Suprapubic skin (tissue), 4 donors: ENCODE measurements at regions not wholly inside any gene's neighbourhood (a gene's known extent, or its start where the extent isn't known, plus 50 kb on each side); places are given as distances from the start of the nearest gene placed in this dataset.
A peak's percentile ranks its signal among the peaks of the same experiment; 100 is the strongest.
"Not testable (repeated sequence)": the region's sequence is repeated elsewhere in the genome, so short reads cannot be mapped to it uniquely, and the experiment has no call there.

Source experiments
- DNase-seq, 2 donors: peaks; one replicate each; pipeline ENCODE4 v3.0.0-alpha.2; 2019; ENCODE audit warnings: low spot score in 2 of 2
- H3K27ac ChIP-seq: fragments of 200-600 bp; sonication (generic); one replicate; pipeline ENCODE4 v1.5.1; 2019
- H3K27me3 ChIP-seq: fragments of 200-600 bp; sonication (generic); one replicate; pipeline ENCODE4 v1.5.1; 2019
- H3K36me3 ChIP-seq: fragments of 200-600 bp; sonication (generic); one replicate; pipeline ENCODE4 v1.5.1; 2019
- H3K4me1 ChIP-seq: fragments of 200-600 bp; sonication (generic); one replicate; pipeline ENCODE4 v1.5.1; 2019
- H3K4me3 ChIP-seq: fragments of 200-600 bp; sonication (generic); one replicate; pipeline ENCODE4 v1.5.1; 2019; ENCODE audit warnings: mild to moderate bottlenecking
- H3K9me3 ChIP-seq: fragments of 200-600 bp; sonication (generic); one replicate; pipeline ENCODE4 v1.5.1; 2019
- EP300 ChIP-seq: sonication (generic); formaldehyde crosslinking; IDR thresholded peaks from one replicate; pipeline ENCODE4 v1.6.1; 2017; ENCODE audit warnings: antibody characterized with exemption
- POLR2A ChIP-seq, 2 donors: fragments of 450-650 bp; IDR thresholded peaks; one replicate each; pipeline ENCODE4 v1.6.1; 2017; ENCODE audit warnings: antibody characterized with exemption in 2 of 2, mild to moderate bottlenecking in 2 of 2, moderate library complexity in 2 of 2
- POLR2AphosphoS5 ChIP-seq, 3 donors: sonication (generic); formaldehyde crosslinking; IDR thresholded peaks; one replicate each; pipeline ENCODE4 v1.6.1; 2017; ENCODE audit warnings: antibody characterized with exemption in 3 of 3
- WGBS: methylation state at CpG from one replicate; pipeline ENCODE4 v1.1.5; 2018; 5-methylcytosine and 5-hydroxymethylcytosine counted together
- TF ChIP-seq, protein P1 (sequence below), 2 donors: fragments of 200-600 bp in 1 of 2; fragments of 450-650 bp in 1 of 2; sonication (generic) in 1 of 2; IDR thresholded peaks; one replicate each; pipeline ENCODE4 v1.5.1; 2016 to 2019; ENCODE audit warnings: antibody characterized with exemption in 2 of 2, mild to moderate bottlenecking in 1 of 2, moderate library complexity in 1 of 2

DNA sequence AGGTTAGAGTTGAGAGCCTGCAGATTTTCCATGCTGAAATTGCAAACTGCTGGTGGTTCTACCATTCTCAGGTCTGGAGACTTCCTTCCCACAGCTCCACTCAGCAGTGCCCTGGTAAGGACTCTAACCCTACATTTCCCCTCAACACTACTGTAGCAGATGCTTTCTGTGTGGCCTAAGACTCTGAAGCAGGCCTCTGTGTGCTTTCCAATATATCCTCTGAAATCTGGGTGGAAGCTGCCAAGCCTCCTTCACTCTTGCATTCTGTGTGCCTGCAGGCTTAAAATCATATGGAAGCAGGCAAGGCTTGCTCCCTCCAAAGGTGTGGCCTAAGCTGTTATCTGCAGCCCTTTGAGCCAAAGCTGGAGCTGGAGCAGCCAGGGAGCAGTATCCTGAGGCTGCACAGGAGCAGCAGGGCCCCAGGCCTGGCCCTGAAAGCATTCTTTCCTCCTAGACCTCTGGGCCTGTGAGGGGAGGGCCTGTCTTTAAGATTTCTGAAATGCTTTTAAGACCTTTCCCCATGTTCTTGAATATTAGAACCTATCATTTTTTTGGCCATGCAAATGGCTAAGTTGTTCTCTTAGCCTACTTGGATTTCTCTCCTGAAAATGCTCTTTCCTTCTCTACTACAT, 134.1 kb upstream of the TSHZ3 start:
- H3K4me3 ChIP-seq: no peak overlapping the region
- H3K36me3 ChIP-seq: no peaks in the 10 kb centered on the region
- no peaks in the 10 kb centered on the region for H3K9me3 ChIP-seq
- no peaks in the 10 kb centered on the region for H3K4me1 ChIP-seq
- H3K27ac ChIP-seq: no peak overlapping the region
- no peaks in the 10 kb centered on the region for H3K27me3 ChIP-seq
- no peak for DNase-seq
- no peak for TF ChIP-seq POLR2AphosphoS5 (IDR thresholded peaks at IDR 0.05)
- no peak for TF ChIP-seq POLR2A (IDR thresholded peaks at IDR 0.05)
- TF ChIP-seq EP300: no peak
- TF ChIP-seq, protein P1, sequence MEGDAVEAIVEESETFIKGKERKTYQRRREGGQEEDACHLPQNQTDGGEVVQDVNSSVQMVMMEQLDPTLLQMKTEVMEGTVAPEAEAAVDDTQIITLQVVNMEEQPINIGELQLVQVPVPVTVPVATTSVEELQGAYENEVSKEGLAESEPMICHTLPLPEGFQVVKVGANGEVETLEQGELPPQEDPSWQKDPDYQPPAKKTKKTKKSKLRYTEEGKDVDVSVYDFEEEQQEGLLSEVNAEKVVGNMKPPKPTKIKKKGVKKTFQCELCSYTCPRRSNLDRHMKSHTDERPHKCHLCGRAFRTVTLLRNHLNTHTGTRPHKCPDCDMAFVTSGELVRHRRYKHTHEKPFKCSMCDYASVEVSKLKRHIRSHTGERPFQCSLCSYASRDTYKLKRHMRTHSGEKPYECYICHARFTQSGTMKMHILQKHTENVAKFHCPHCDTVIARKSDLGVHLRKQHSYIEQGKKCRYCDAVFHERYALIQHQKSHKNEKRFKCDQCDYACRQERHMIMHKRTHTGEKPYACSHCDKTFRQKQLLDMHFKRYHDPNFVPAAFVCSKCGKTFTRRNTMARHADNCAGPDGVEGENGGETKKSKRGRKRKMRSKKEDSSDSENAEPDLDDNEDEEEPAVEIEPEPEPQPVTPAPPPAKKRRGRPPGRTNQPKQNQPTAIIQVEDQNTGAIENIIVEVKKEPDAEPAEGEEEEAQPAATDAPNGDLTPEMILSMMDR (IDR thresholded peaks at IDR 0.05): no peak

DNA sequence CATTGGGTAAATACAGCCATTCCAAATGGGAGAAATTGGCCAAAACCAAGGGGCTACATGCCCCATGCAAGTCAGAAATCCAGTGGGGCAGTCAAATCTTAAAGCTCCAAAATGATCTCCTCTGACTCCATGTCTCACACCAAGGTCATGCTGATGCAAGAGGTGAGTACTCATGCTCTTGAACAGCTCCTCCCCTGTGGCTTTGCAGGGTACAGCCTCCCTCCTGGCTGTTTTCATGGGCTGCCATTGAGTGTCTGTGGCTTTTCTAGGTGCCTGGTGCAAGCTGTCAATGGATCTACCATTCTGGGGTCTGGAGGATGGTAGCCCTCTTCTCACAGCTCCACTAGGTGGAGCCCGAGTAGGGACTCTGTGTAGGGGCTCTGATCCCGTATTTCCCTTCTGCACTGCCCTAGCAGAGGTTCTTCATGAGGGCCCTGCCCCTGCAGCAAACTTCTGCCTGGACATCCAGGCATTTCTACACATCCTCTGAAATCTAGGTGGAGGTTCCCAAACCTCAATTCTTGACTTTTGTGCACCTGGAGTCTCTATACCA, 135.7 kb upstream of the TSHZ3 start:
- not testable (repeated sequence) for H3K36me3 ChIP-seq, H3K9me3 ChIP-seq, DNase-seq, H3K27me3 ChIP-seq, H3K27ac ChIP-seq, H3K4me3 ChIP-seq, H3K4me1 ChIP-seq
- 81% methylated on average over 2 of the region's 2 CpGs for WGBS

DNA sequence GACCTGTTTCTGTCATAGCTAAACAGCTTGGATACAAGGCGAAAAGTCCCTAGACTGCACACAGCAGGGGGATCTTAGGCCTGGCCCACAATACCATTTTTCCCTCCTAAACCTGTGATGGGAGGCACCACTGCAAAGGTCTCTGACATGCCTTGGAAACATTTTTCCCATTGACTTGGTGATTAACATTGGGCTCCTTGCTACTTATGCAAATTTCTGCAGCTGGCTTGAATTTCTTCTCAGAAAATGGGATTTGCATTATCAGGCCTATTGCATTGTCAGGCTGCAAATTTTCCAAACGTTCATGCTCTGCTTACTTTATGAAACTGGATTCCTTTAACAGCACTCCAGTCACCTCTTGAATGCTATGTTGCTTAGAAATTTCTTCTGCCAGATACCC, 136.2 kb upstream of the TSHZ3 start:
- Histone ChIP-seq H3K27ac (no peak overlapping the region), H3K27me3 (no peaks in the 10 kb centered on the region), H3K36me3 (no peaks in the 10 kb centered on the region), H3K4me1 (no peaks in the 10 kb centered on the region), H3K9me3 (no peaks in the 10 kb centered on the region), H3K4me3 (no peak overlapping the region)
- no peak for TF ChIP-seq EP300
- TF ChIP-seq, protein P1 (IDR thresholded peaks at IDR 0.05): no peak
- DNase-seq: no peak
- 62% methylated on average over 2 of the region's 2 CpGs for WGBS

DNA sequence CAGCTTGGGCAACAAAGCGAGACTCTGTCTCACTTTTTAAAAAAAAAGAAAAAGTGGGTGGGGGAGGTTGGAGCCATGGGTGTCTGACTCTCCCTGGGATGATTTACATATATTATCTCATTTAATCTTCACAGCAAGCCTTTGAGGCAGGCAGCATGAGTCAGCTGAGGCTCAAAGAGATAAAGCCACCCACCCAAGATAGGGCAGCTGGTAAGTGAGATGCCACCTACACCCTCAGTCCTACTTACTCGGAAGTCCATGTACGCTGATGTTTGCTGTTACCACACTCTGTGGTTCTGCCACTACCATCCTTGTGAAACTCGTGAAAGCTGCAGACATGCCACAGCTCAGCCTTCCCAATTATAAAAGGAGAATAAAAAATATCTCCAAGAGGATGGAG, 142.0 kb upstream of the TSHZ3 start:
- H3K4me1 ChIP-seq: no peaks in the 10 kb centered on the region
- no peaks in the 10 kb centered on the region for H3K27me3 ChIP-seq
- DNase-seq: no peak
- WGBS: 79% methylated on average over 4 of the region's 4 CpGs
- H3K4me3 ChIP-seq: no peak overlapping the region
- H3K27ac ChIP-seq: no peak overlapping the region
- no peaks in the 10 kb centered on the region for H3K36me3 ChIP-seq
- H3K9me3 ChIP-seq: no peaks in the 10 kb centered on the region
- TF ChIP-seq, protein P1 (IDR thresholded peaks at IDR 0.05): no peak
- TF ChIP-seq EP300 (no peak), POLR2A (IDR thresholded peaks at IDR 0.05) (no peak), POLR2AphosphoS5 (IDR thresholded peaks at IDR 0.05) (no peak)

DNA sequence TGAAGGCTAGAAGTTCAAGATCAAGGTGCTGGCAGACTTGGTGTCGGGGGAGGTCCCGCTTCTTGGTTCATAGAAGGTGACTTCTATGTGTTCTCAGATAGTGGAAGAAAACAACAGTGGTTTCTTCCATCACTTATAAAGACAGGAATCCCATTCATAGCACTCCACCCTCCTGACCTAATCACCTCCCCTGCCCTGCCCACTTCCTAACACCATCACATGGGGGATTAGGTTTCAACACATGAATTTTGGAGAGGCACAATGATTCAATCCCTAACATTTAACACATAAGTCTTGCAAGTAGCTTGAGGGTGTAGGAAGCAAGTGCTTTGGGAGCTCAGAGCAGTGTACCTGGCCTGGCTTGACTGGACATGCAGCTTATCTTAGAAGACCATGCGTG, 142.8 kb upstream of the TSHZ3 start:
- Histone ChIP-seq H3K9me3 (no peaks in the 10 kb centered on the region), H3K27ac (no peak overlapping the region), H3K27me3 (no peaks in the 10 kb centered on the region), H3K4me3 (no peak overlapping the region), H3K4me1 (no peaks in the 10 kb centered on the region), H3K36me3 (no peaks in the 10 kb centered on the region)
- WGBS: 100% methylated on average over 3 of the region's 3 CpGs
- TF ChIP-seq EP300: no peak
- no peak for DNase-seq

- Histone ChIP-seq H3K4me3 (no peak overlapping the region), H3K4me1 (no peaks in the 10 kb centered on the region), H3K27me3 (no peaks in the 10 kb centered on the region), H3K27ac (no peak overlapping the region), H3K9me3 (no peaks in the 10 kb centered on the region), H3K36me3 (no peaks in the 10 kb centered on the region)
- TF ChIP-seq, protein P1 (IDR thresholded peaks at IDR 0.05): no peak
- no peak for TF ChIP-seq POLR2A (IDR thresholded peaks at IDR 0.05)
- TF ChIP-seq EP300: no peak
- TF ChIP-seq POLR2AphosphoS5 (IDR thresholded peaks at IDR 0.05): no peak
- WGBS: 92% methylated on average over 13 of the region's 13 CpGs
- DNase-seq: peak in 1 of 2 donors; percentile 67
Measured at GRCh38 chr19:31496076-31496475, 146.8 kb upstream of the TSHZ3 start.
